WI38 (cell line): ENCODE measurements at regions not wholly inside any gene's neighbourhood (a gene's known extent, or its start where the extent isn't known, plus 50 kb on each side); places are given as distances from the start of the nearest gene placed in this dataset.

Experiments
- H3K4me3 ChIP-seq: 2 replicates; pipeline ENCODE4 v1.5.1; 2011; ENCODE audit warnings: low read depth, mild to moderate bottlenecking, control low read depth, low read length
- TF ChIP-seq, protein P1 (sequence below): IDR thresholded peaks from 2 replicates; pipeline ENCODE4 v1.5.1; 2012; ENCODE audit warnings: low read depth, mild to moderate bottlenecking, control low read depth, low read length

DNA sequence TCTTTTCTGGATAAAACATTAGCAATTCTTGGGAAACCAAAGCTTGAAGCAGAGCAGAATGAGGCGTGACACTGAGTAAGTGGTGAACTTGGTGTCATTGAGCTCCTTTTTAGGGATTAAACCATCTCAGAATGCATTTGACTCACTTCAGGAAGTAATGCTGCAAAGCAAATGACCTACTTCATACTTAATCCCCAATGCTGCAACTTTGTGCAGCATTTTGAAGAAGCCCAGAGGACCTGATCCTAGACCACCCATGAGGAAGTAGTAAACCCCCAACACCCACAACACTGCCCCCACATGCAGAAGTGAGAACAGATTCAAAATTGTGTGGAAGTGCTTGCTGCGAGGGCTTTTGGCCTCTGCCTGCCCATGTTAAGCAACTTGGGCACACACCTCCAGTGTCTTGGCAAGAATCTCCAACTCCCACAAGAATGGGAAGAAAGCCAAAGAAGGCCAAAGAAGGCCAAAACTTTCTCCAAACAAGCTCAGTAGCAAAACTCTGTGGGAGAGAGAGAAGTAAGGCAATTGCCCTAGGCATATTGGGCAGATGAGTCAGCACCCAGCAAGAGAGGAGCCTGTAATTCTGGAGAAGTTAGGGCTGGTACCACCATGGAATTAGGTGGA lies 69.2 kb upstream of the ETV6 start:
- TF ChIP-seq, protein P1, sequence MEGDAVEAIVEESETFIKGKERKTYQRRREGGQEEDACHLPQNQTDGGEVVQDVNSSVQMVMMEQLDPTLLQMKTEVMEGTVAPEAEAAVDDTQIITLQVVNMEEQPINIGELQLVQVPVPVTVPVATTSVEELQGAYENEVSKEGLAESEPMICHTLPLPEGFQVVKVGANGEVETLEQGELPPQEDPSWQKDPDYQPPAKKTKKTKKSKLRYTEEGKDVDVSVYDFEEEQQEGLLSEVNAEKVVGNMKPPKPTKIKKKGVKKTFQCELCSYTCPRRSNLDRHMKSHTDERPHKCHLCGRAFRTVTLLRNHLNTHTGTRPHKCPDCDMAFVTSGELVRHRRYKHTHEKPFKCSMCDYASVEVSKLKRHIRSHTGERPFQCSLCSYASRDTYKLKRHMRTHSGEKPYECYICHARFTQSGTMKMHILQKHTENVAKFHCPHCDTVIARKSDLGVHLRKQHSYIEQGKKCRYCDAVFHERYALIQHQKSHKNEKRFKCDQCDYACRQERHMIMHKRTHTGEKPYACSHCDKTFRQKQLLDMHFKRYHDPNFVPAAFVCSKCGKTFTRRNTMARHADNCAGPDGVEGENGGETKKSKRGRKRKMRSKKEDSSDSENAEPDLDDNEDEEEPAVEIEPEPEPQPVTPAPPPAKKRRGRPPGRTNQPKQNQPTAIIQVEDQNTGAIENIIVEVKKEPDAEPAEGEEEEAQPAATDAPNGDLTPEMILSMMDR, result no peak
- H3K4me3 ChIP-seq, result no peak overlapping the region

DNA sequence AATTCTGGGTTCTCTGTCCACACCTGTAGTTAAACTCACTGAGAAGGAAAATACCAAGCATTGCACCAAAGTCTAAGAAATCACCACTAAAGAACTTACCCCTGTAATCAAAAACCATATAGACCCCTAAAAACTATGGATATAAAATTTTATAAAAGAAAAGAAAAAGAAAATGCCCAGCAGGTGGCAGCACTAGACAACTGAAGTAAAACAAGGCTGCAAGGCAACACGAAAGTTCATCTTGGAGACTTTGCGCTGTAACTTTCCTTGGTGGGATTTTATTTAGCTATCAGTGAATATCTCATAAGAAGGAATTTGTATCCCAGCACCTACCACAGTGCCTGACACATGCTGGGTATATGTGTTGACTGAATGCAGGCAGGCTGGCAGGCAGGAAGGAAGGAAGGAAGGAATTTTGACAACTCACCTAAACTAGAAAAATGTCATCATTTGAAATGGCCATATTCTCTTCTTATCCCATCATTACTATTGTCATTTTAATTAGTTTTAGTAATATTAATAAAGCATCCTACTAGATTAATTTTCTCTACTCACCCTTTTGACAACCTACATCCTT lies 68.2 kb upstream of the ETV6 start:
- no peak overlapping the region for H3K4me3 ChIP-seq
- TF ChIP-seq, protein P1, result no peak

DNA sequence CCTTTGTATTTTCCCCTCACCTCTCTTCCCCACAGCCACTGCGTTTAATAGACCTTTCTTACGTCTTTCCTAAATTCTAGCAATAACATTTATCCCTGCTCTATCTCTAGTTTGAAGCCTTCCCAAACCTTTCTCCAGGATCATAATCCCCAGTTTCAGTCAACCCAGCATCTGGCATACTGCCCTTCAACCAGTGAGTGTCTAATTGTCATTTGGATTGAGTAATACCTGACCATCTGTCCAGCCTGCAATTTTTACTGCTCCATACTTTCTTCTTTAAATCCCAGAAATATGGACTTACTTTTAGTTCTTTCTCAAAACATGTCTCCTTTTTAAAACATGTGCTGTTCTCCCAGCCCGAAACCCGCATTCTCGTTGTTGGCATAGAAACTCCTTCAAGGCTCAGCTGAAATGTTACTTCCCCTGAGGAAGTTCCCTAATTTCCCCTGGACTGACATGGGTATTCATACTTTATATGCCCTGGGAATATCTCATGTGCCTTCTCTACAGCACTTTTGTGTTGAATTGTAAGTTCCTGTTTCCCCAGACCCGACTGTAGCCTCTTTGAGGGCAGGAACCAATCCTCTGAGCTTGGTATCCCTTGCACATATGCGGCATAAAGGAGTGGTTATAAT lies 65.1 kb upstream of the ETV6 start:
- H3K4me3 ChIP-seq, result no peak overlapping the region
- TF ChIP-seq, protein P1, result no peak

DNA sequence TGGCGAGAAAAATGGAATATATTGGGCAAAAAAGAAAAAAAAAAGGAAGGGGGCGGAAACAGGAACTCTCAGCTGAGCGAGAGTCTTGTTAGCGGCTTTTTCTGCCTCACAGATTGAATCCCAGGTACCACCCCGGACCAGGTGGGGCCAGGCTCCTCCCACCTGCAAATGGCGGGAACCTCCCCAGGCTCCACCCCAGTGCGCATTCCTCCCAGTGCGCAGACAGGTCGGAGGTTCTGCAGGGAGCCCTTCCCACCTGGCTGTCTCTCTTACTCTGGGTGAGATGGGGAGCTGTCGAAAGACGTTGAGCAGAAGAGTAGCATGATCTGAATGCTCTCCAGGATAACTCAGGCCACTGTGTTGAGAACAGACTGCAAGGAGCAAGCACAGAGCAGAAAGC lies 57.0 kb upstream of the ETV6 start:
- H3K4me3 ChIP-seq, result no peak overlapping the region
- TF ChIP-seq, protein P1, result no peak

DNA sequence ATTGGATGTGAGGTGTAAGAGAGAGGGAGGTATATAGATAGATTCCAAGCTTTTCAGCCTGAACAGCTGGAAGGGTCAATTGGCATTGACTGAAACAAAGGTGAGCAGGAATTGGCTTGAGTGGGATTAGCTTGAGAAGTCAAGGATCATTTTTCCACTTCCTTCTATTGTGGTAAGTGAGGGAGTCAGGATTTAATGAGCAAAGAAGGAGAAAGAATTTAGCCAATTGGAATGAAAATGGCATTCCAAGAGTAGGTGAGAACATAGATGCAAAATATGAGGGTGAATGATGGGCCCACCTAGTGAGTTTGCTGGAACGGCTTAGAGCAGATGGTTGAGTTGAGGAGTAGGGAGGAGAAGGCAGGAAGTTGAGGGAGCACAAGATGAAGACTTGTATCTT lies 56.5 kb upstream of the ETV6 start:
- TF ChIP-seq, protein P1, result no peak
- no peak overlapping the region for H3K4me3 ChIP-seq

DNA sequence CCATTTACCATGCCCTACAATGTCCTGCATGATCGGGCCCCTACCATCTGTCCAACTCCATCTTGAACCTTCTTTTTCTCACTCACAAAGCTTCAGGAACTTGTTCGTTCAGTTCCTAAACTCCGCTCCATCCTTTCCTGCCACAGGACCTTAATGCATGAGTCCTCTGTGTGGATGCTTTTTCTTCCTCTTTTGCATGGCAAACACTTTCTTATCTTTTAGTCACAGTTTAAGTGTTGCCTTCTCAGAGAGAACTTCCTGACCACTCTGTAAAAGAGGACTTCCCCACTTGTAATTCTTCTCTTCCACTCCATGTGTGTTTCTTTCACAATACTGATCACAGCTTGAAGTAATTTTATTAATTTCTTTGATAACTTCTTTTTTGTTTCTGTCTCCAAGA lies 54.4 kb upstream of the ETV6 start:
- no peak overlapping the region for H3K4me3 ChIP-seq
- TF ChIP-seq, protein P1, result no peak

DNA sequence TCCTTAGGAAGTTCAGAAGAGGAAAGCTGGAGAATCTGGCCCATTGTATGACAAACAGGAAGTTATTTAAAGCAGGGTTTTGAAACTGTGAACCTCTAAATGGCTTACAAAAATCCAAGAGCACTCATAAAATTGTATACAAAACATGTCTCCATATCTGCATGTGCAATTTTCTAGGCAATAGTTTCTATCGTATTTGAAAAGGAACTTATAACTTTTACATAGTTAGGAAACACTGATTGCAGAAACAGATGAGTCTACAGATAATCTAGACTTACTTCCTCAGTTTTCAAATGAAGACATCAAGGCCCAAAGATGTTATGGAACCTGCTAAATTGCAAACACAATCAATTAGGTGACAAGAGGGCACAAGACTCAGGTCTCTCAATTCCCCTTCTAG lies 53.3 kb upstream of the ETV6 start:
- H3K4me3 ChIP-seq, result no peak overlapping the region
- TF ChIP-seq, protein P1, result no peak
